Stimulated activated effector memory CD8-positive, alpha-beta T cell treated with anti-CD3 and anti-CD28 coated beads, Interleukin-12 subunit alpha, Interleukin-12 subunit beta, amount 100 ng/mL, for 72 hours (primary cell): ENCODE measurements at regions not wholly inside any gene's neighbourhood (a gene's known extent, or its start where the extent isn't known, plus 50 kb on each side); places are given as distances from the start of the nearest gene placed in this dataset.
A peak's percentile ranks its signal among the peaks of the same experiment; 100 is the strongest.

ENCODE experiments used
- ATAC-seq: fragments of 150-1000 bp; cut with Tn5 transposase; 2 replicates; pipeline ENCODE4 v1.10.0; 2021
- DNase-seq, 2 donors: peaks; one replicate each; pipeline ENCODE4 v3.0.0; 2021 to 2022; ENCODE audit warnings: low spot score in 2 of 2
- H3K27ac Mint-ChIP-seq: one replicate; pipeline ENCODE4 v1.8.0; 2022; ENCODE audit warnings: mild to moderate bottlenecking, mixed read lengths
- H3K36me3 Mint-ChIP-seq: one replicate; pipeline ENCODE4 v1.8.0; 2022; ENCODE audit warnings: mild to moderate bottlenecking, mixed read lengths
- H3K4me1 Mint-ChIP-seq: one replicate; pipeline ENCODE4 v1.8.0; 2022; ENCODE audit warnings: mixed read lengths
- H3K4me3 Mint-ChIP-seq: one replicate; pipeline ENCODE4 v1.8.0; 2022; ENCODE audit warnings: mild to moderate bottlenecking, mixed read lengths
- H3K9me3 Mint-ChIP-seq: one replicate; pipeline ENCODE4 v1.8.0; 2022; ENCODE audit warnings: mixed read lengths

DNA sequence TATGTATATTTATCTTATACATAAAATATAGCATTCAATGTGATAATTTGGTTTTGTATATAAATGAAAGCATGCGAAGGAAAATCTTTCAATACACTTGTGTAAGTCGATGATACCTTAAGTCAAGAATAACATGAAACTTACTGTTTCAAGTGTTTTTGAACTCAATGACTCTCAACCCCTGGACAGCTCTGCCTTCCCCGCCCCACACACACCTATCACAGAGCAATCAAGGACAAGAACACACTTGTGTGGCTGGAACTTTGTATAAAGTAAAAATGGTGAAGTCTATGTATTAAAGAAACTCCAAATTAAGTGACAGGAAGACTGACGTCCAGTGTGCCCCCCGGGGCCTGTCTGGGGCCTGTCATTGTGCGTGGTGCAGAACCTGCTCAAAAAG is 478.6 kb upstream of the AKR1E2 start:
- DNase-seq, result no peak
- H3K36me3 Mint-ChIP-seq, result no peaks in the 10 kb centered on the region
- no peak overlapping the region for H3K27ac Mint-ChIP-seq
- no peak for ATAC-seq
- H3K4me3 Mint-ChIP-seq, result no peak overlapping the region
- peaks cover 18% of the 10 kb centered on the region for H3K4me1 Mint-ChIP-seq
- H3K9me3 Mint-ChIP-seq, result no peaks in the 10 kb centered on the region

DNA sequence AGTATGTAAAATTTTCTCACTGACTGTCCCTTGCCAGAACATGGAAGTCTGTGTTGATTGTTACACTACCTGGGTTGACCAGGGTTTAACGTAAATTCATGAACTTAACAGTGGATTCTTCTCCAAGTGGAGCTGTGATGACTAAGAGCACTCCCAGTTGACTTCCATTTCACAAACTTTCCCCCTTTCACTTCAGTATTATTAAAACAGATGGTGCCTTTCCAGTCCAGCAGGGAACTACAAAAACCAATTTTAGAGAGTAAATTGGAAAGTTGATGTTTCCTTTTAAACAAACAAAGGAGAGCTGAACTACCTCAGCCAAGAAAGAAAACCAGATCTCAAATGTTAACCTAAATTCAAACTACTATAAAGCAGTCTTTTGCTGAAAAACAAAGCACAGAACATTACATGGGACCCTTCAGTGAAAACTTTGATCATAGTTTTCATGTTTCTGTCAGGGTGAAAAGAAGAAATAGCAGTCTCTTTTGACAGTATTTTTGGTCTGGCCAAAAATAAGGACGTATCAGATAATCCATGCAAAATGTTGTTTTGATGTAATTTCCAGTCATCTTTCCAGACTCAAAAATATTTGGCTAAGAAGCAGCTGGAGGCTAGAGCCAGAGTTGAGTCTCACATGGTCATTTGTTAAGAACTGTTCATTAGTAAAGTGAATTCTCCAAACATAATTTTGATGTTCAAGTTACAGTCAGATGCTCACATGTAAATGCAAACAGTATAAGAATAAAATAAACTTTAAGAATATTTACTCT is 479.9 kb upstream of the AKR1E2 start:
- no peaks in the 10 kb centered on the region for H3K9me3 Mint-ChIP-seq
- ATAC-seq (no peak), DNase-seq (no peak)
- H3K36me3 Mint-ChIP-seq, result no peaks in the 10 kb centered on the region
- peaks cover 18% of the 10 kb centered on the region for H3K4me1 Mint-ChIP-seq
- no peak overlapping the region for H3K4me3 Mint-ChIP-seq
- H3K27ac Mint-ChIP-seq, result no peak overlapping the region

DNA sequence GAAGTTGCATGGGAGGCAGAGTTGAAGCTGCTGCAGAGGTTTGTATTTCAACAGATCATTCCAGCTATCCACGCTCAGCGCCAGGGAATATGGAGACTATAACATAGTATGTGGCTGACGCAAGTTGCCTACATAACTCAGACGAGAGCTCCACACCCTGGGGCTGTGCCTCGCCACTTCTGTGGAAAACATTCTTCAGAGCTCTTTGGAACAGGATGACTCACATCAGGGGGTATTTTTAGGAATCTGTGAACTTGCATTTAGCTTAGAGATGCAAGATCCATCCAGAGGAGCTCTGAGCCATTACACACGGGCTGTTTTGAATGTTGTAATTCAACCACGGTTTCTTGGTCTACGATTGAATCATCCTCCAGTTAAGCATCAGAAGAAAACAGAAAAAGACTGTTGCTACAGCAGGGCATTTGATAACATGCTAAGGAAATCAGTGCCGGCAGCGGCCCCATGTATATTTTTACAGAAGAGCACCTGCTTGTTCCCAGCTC is 481.5 kb upstream of the AKR1E2 start:
- peak; percentile 93 for ATAC-seq
- H3K4me3 Mint-ChIP-seq, result no peak overlapping the region
- DNase-seq, result no peak
- H3K36me3 Mint-ChIP-seq, result no peaks in the 10 kb centered on the region
- peaks cover 18% of the 10 kb centered on the region for H3K4me1 Mint-ChIP-seq
- H3K27ac Mint-ChIP-seq, result peak overlapping the region; percentile 11
- no peaks in the 10 kb centered on the region for H3K9me3 Mint-ChIP-seq

DNA sequence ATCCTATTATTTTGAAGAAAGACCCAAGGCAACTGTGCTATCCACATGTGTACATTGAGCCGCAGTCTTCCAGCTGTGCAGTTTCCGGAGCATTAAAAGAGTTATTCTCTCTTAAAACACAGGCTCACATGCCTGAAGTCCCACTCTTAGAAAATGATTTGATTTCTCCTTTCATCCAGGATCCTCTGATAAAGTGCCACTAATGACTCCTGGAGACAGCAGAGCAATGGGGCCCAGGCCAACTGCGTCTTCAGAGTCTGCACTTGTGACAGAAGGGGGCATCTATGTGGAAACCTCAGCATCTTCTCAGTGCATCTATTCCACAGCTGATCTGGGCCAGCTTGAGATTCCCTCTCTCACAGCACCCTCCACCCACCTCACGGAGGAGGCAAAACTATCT is 482.1 kb upstream of the AKR1E2 start:
- Mint-ChIP-seq H3K4me1 (peaks cover 18% of the 10 kb centered on the region), H3K36me3 (no peaks in the 10 kb centered on the region), H3K27ac (no peak overlapping the region), H3K9me3 (no peaks in the 10 kb centered on the region), H3K4me3 (no peak overlapping the region)
- ATAC-seq (no peak), DNase-seq (no peak)

DNA sequence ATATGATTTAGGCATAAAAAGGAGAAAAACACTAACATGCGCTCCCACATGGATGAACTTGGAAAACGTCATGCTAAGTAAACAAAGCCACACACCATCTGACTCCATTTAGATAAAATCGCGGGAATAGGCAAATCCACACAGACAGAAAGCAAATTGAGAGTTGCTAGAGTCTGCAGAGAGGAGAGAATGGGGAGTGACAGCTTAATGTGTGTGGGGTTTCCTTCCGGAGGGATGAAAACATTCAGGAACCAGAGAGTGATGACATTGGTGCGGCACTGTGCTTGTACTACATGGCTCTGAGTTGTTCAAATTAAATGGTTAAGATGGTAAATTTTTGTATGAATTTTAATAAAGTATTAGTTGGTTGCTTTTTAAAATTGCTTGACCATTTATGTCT is 482.9 kb upstream of the AKR1E2 start:
- H3K27ac Mint-ChIP-seq, result no peak overlapping the region
- no peaks in the 10 kb centered on the region for H3K36me3 Mint-ChIP-seq
- H3K9me3 Mint-ChIP-seq, result no peaks in the 10 kb centered on the region
- peaks cover 18% of the 10 kb centered on the region for H3K4me1 Mint-ChIP-seq
- DNase-seq (no peak), ATAC-seq (no peak)
- no peak overlapping the region for H3K4me3 Mint-ChIP-seq

DNA sequence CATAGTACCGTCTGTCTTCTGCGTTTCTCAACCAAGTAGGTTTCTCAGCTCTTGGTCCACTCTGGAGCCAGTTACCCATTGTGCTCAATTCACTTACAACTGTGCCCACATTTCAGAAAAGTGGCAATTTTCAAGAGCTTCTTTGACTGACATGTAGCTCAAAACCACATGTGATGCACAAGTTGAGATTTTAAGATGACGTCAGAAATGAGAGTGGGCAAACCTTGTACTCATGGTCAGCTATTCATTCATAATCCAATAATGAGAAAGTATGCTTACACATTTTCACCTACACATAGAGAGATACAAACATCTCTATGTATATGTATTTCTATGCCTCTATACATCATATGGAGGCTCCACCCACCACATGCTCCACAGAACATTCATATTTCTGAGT is 487.2 kb upstream of the AKR1E2 start:
- H3K36me3 Mint-ChIP-seq, result no peaks in the 10 kb centered on the region
- no peak for DNase-seq
- H3K4me3 Mint-ChIP-seq, result no peak overlapping the region
- no peaks in the 10 kb centered on the region for H3K9me3 Mint-ChIP-seq
- ATAC-seq, result no peak
- no peaks in the 10 kb centered on the region for H3K4me1 Mint-ChIP-seq
- no peak overlapping the region for H3K27ac Mint-ChIP-seq

DNA sequence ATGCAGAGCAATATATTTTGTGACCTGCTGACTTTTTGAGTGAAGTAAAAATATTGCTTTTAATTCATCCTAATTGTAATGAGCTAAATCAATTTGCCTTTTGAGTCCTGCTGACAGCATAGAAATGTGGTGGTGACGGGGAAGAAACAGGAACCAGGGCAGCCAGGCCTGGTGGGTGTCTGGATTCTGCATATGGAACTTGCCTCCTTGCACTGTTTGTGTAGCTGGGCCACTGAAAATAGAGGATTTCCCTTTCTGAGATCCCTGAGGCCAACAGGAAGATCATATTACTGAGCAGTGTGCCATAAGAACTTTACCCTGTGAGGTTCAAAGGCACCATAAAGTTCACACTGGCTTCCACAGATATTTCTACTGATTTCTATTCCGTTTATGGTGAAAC is 488.4 kb upstream of the AKR1E2 start:
- ATAC-seq, result no peak
- H3K9me3 Mint-ChIP-seq, result no peaks in the 10 kb centered on the region
- no peak for DNase-seq
- H3K4me3 Mint-ChIP-seq, result no peak overlapping the region
- H3K4me1 Mint-ChIP-seq, result no peaks in the 10 kb centered on the region
- H3K36me3 Mint-ChIP-seq, result no peaks in the 10 kb centered on the region
- H3K27ac Mint-ChIP-seq, result no peak overlapping the region

DNA sequence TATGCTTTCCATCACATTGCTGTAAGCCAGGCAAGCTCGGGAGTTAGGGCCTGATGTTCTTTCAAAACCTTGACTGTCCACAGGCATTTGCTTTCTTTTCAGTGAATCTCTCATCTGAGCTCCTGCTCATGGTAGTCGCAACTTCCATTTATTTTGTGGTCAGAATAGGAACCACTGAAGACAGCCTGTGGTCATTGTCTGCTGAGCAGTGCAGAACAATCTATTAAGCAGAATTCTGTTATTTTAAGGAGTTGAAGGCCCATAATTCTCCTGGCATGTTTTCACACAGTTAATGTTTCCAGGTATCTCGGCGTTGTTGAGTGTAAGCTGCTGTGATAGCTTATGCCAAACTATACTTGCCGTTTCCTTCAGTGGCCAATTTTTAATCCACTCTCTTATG is 491.1 kb upstream of the AKR1E2 start:
- Mint-ChIP-seq H3K4me3 (no peak overlapping the region), H3K27ac (no peak overlapping the region), H3K36me3 (no peaks in the 10 kb centered on the region), H3K4me1 (no peaks in the 10 kb centered on the region), H3K9me3 (no peaks in the 10 kb centered on the region)
- DNase-seq, result no peak
- ATAC-seq, result no peak

DNA sequence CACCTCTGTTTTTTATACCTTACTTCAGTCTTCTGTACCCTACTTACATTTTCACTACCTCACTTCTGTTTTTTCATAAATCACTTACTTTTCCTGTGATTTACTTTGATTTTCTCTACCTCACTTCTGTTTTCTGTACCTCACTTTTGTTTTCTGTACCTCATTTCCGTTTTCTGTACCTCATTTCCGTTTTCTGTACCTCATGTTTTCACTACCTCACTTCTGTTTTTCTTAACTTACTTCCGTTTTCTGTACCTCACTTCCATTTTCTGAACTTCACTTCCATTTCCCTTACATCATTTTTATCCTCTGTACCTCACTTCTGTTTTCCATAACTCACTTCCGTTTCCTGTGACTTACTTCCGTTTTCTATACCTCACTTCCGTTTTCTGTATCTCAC is 492.0 kb upstream of the AKR1E2 start:
- Mint-ChIP-seq H3K9me3 (no peaks in the 10 kb centered on the region), H3K4me3 (no peak overlapping the region), H3K36me3 (no peaks in the 10 kb centered on the region), H3K4me1 (no peaks in the 10 kb centered on the region), H3K27ac (no peak overlapping the region)
- ATAC-seq, result no peak
- no peak for DNase-seq

DNA sequence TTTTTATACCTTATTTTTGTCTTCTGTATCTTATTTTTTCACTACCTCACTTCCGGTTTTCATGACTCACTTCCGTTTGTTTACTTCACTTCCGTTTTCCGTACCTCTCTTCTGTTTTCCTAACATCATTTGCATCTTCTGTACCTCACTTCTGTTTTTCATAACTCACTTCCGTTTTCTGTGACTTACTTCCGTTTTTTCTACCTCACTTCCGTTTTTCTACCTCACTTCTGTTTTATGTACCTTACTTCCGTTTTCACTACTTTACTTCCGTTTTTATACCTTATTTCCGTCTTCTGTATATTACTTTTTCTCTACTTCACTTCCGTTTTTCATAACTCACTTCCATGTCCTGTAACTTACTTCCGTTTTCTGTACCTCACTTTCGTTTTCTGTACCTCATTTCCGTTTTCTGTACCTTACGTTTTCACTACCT is 492.5 kb upstream of the AKR1E2 start:
- Mint-ChIP-seq H3K36me3 (no peaks in the 10 kb centered on the region), H3K9me3 (no peaks in the 10 kb centered on the region), H3K27ac (no peak overlapping the region), H3K4me1 (no peaks in the 10 kb centered on the region), H3K4me3 (no peak overlapping the region)
- ATAC-seq, result no peak
- DNase-seq, result no peak

DNA sequence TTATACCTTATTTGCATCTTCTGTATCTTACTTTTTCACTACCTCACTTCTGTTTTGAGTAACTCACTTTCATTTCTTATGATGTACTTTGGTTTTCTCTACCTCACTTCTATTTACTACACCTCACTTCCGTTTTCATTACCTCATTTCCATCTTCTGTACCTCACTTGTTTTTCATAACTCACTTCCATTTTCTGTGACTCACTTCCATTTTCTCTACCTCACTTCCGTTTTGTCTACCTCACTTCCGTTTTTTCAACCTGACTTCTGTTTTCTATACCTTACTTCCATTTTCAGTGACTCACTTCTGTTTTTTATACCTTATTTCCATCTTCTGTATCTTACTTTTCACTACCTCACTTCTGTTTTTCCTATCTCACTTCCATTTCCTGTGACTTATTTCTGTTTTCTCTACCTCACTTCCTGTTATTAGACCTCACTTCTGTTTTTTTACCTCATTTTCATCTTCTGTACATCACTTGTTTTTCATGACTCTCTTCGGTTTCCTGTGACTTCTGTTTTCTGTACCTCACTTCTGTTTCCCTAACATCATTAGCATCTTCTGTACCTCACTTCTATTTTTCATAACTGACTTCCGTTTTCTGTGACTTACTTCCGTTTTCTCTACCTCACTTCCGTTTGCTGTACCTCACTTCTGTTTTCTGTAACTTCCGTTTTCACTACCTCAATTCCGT is 493.1 kb upstream of the AKR1E2 start:
- Mint-ChIP-seq H3K27ac (no peak overlapping the region), H3K4me1 (no peaks in the 10 kb centered on the region), H3K4me3 (no peak overlapping the region), H3K9me3 (no peaks in the 10 kb centered on the region), H3K36me3 (no peaks in the 10 kb centered on the region)
- ATAC-seq (no peak), DNase-seq (no peak)

DNA sequence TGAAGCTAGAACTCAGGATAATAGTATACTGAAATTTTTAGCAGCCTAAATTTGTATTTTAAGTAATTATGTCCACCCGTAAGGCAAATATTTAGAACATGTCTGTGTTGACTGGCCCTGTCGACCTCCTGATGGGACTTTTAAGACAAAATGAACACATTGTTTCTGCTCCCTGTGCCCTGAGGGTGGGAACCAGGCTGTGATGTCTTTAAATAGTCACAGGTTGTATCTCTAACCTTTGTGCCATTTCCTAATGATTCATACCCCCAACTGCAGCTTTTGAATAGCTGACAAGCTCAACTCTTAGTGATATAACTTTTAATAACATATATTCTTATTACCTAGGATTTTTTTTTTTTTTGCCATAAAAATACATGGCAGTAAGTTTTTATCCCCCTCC is 494.9 kb upstream of the AKR1E2 start:
- H3K9me3 Mint-ChIP-seq, result no peaks in the 10 kb centered on the region
- ATAC-seq (no peak), DNase-seq (no peak)
- H3K27ac Mint-ChIP-seq, result no peak overlapping the region
- no peaks in the 10 kb centered on the region for H3K36me3 Mint-ChIP-seq
- H3K4me3 Mint-ChIP-seq, result no peak overlapping the region
- no peaks in the 10 kb centered on the region for H3K4me1 Mint-ChIP-seq

DNA sequence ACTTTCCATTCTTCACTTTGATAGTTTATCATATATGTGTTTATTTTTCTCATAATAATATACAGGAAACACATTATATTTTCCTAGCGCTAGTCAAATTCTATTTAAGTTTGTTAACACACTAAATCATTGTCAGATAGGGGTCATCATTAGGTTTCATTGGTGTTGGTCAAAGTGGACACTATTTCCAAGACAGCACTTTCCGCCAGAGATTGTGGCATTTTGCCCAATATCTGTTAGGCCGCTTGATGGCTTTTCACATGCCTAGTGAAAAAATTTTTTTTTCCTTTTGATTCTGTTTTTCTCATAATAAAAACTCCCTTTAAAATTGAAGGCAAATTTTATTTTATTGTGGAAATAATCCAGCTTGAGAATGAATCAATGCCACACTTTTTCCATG is 495.4 kb upstream of the AKR1E2 start:
- ATAC-seq (no peak), DNase-seq (no peak)
- H3K36me3 Mint-ChIP-seq, result no peaks in the 10 kb centered on the region
- H3K9me3 Mint-ChIP-seq, result no peaks in the 10 kb centered on the region
- no peaks in the 10 kb centered on the region for H3K4me1 Mint-ChIP-seq
- no peak overlapping the region for H3K27ac Mint-ChIP-seq
- no peak overlapping the region for H3K4me3 Mint-ChIP-seq

DNA sequence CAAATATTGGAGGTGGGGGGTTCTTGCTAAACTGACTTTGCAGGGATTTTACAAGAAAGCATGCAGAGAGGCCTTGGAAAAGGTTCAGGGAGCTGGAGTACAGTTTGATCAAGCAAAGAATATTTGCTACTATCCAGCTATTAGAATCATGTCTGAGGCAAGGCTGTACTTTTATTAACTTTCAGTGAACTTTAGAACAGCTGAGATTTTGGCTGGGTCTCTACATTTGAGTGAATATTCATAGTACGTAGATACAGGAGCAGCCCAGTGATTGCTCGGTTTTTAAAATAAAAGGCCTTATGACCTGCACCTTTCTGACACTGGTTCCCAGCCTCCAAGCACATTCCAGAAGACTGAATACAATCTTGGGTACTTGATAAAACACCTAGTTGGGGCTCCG is 496.8 kb upstream of the AKR1E2 start:
- Mint-ChIP-seq H3K36me3 (no peaks in the 10 kb centered on the region), H3K4me3 (no peak overlapping the region), H3K27ac (no peak overlapping the region), H3K9me3 (no peaks in the 10 kb centered on the region), H3K4me1 (no peaks in the 10 kb centered on the region)
- no peak for ATAC-seq
- no peak for DNase-seq

DNA sequence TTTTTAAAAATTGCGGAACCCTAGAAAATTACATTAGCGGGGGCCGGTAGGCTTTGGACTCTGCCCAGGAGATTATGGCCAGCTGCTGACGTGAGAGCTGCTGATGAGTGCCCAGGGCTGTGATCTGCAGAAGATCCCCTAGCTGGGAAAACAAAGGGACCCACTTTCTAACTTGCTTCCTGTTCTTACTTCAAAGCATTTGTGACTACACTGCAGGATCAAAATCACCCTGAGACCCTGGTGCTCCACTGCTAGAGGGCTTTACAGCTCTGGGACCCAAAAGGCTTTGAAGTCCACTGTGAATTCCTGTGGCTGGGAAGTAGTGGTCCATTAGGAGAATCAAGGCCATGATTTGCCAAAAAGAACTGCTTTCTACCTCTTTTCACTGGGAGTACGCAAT is 499.4 kb upstream of the AKR1E2 start:
- no peak for ATAC-seq
- Mint-ChIP-seq H3K36me3 (no peaks in the 10 kb centered on the region), H3K9me3 (no peaks in the 10 kb centered on the region), H3K27ac (no peak overlapping the region), H3K4me1 (no peaks in the 10 kb centered on the region), H3K4me3 (no peak overlapping the region)
- DNase-seq, result no peak

DNA sequence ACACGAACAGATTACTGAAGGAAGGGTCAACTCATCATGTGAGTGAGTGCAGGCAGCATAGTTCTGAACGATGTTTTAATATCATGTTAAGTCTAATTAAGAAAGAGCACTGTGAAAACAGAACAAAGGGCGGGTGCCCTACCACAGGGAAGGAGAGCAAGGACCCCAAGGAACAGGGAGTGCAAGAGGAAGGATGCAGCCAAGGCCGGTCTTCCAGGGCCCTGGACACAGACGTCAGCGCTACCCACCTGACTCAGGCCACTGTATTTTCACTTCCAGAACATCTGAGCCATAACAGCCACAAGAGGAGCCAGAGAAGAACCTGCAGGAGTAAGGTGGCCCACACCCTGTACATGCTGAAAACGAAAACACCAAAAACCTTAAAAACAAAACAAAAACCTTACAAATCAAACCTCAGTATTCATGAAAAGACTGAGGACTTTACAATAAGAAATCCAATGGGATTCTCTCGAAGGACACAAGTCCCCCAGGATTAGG is 506.1 kb upstream of the AKR1E2 start:
- H3K4me1 Mint-ChIP-seq, result no peaks in the 10 kb centered on the region
- H3K4me3 Mint-ChIP-seq, result no peak overlapping the region
- no peak for ATAC-seq
- no peak overlapping the region for H3K27ac Mint-ChIP-seq
- H3K9me3 Mint-ChIP-seq, result no peaks in the 10 kb centered on the region
- DNase-seq, result no peak
- H3K36me3 Mint-ChIP-seq, result no peaks in the 10 kb centered on the region
